H1 (cell line): ENCODE measurements at regions not wholly inside any gene's neighbourhood (a gene's known extent, or its start where the extent isn't known, plus 50 kb on each side); places are given as distances from the start of the nearest gene placed in this dataset.

Experiments used
- CEBPB ChIP-seq: IDR thresholded peaks from 2 replicates; pipeline ENCODE4 v1.6.1; 2012; ENCODE audit warnings: low read depth, low read length
- CREB1 ChIP-seq: IDR thresholded peaks from 2 replicates; pipeline ENCODE4 v1.6.1; 2012; ENCODE audit warnings: inconsistent platforms
- PHF8 ChIP-seq: fragments of 200-600 bp; sonication (generic); conservative IDR thresholded peaks from 2 replicates; pipeline ENCODE4 v1.7.1; 2012; ENCODE audit warnings: low read depth, mild to moderate bottlenecking, inconsistent platforms, low read length, moderate library complexity

DNA sequence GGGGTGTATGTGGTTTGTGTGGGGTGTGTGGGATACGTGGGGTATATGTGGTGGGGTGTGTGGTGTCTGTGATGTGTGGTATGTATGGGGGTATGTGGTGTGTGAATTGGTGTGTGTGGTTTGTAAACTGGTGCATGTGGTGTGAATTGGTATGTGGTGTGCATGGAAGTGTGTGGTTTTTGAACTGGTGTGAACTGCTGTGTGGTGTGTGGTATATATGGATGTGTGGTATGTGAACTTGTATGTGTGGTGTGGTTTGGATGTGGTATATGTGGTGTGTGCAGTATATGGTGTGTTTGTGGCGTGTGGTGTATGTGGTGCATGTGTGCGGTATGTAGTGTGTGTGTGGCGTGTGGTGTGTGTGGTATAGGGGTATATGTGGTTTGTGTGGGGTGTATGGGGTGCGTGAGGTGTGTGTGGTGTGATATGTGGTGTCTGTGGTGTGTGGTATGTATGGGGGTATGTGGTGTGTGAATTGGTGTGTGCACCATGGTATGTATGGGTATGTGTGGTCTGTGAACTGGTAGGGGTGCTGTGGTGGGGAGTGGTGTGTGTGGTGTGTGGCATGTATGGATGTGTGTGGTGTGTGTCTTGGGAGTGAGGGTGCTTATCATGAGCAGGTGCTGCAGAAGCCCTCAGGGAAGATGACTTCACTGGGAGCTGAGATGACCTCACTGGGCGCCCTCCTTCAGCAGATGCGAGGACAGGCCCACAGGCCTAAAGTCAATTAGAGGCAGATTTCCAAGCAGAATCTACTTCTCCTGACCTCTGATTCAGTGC lies 209.6 kb upstream of the TNP1 start (continued):
- no peak for TF ChIP-seq PHF8
- no peak for TF ChIP-seq CEBPB
- TF ChIP-seq CREB1, result no peak
